Liver (tissue), 8 donors: ENCODE measurements at regions not wholly inside any gene's neighbourhood (a gene's known extent, or its start where the extent isn't known, plus 50 kb on each side); places are given as distances from the start of the nearest gene placed in this dataset.

Experiments
- DNase-seq: peaks from one replicate; pipeline ENCODE4 v3.0.0-alpha.2; 2017; ENCODE audit warnings: low spot score
- H3K27ac ChIP-seq, 2 donors: one replicate each; pipeline ENCODE4 v1.7.0; 2013; ENCODE audit warnings: inconsistent platforms in 2 of 2, low read length in 2 of 2, control low read depth in 1 of 2, low read depth in 1 of 2, mild to moderate bottlenecking in 1 of 2
- H3K27me3 ChIP-seq, 4 donors: one replicate each; pipeline versions ENCODE4 v1.6.1 to v1.7.0; 2013; ENCODE audit warnings: low read length in 3 of 4, inconsistent platforms in 1 of 4, mild to moderate bottlenecking in 1 of 4, moderate library complexity in 1 of 4; ENCODE audit not compliant: control insufficient read depth in 4 of 4, insufficient read depth in 4 of 4
- H3K36me3 ChIP-seq, 4 donors: one replicate each; pipeline versions ENCODE4 v1.6.1 to v1.7.0; 2013; ENCODE audit warnings: low read length in 3 of 4, mild to moderate bottlenecking in 3 of 4, low read depth in 1 of 4, moderate library complexity in 1 of 4; ENCODE audit not compliant: control insufficient read depth in 4 of 4, insufficient read depth in 3 of 4
- H3K4me1 ChIP-seq, 4 donors: one replicate each; pipeline versions ENCODE4 v1.6.1 to v1.7.0; 2013; ENCODE audit warnings: low read length in 3 of 4, mild to moderate bottlenecking in 3 of 4, moderate library complexity in 1 of 4; ENCODE audit not compliant: control insufficient read depth in 4 of 4, insufficient read depth in 4 of 4
- H3K4me3 ChIP-seq, 3 donors: one replicate each; pipeline versions ENCODE4 v1.6.1 to v1.7.0; 2013; ENCODE audit warnings: low read length in 3 of 3, control low read depth in 1 of 3, low read depth in 1 of 3, mild to moderate bottlenecking in 1 of 3
- H3K9ac ChIP-seq, 2 donors: one replicate each; pipeline ENCODE4 v1.7.0; 2013; ENCODE audit warnings: low read length in 2 of 2, mild to moderate bottlenecking in 2 of 2, moderate library complexity in 2 of 2, control low read depth in 1 of 2, low read depth in 1 of 2
- H3K9me3 ChIP-seq, 4 donors: one replicate each; pipeline versions ENCODE4 v1.6.1 to v1.7.0; 2013; ENCODE audit warnings: low read length in 3 of 4; ENCODE audit not compliant: control insufficient read depth in 4 of 4
- ATF3 ChIP-seq: IDR thresholded peaks from 2 replicates; pipeline ENCODE4 v1.6.1; 2016; ENCODE audit warnings: antibody characterized with exemption
- CTCF ChIP-seq: fragments of 150-350 bp; IDR thresholded peaks from 2 replicates; pipeline ENCODE4 v1.5.1; 2017; ENCODE audit warnings: improper control_type of control experiment, low read depth, low read length; ENCODE audit not compliant: missing input control
- EGR1 ChIP-seq, 2 donors: IDR thresholded peaks; 2 replicates each; pipeline ENCODE4 v1.6.1; 2016 to 2018; ENCODE audit warnings: antibody characterized with exemption in 2 of 2, low read depth in 2 of 2
- HNF4A ChIP-seq, 2 donors: conservative IDR thresholded peaks; 2 replicates each; pipeline ENCODE4 v1.6.1; 2016; ENCODE audit warnings: antibody characterized with exemption in 2 of 2, mild to moderate bottlenecking in 2 of 2
- HNF4G ChIP-seq: IDR thresholded peaks from 2 replicates; pipeline ENCODE4 v1.6.1; 2016; ENCODE audit warnings: antibody characterized with exemption
- JUND ChIP-seq, 2 donors: IDR thresholded peaks; 2 replicates each; pipeline ENCODE4 v1.6.1; 2016; ENCODE audit warnings: antibody characterized with exemption in 2 of 2
- MAX ChIP-seq: IDR thresholded peaks from 2 replicates; pipeline ENCODE4 v1.6.1; 2016; ENCODE audit warnings: antibody characterized with exemption
- REST ChIP-seq: IDR thresholded peaks from 2 replicates; pipeline ENCODE4 v1.6.1; 2016; ENCODE audit warnings: antibody characterized with exemption, mild to moderate bottlenecking
- RXRA ChIP-seq, 2 donors: IDR thresholded peaks; 2 replicates each; pipeline ENCODE4 v1.6.1; 2017 to 2018; ENCODE audit warnings: antibody characterized with exemption in 2 of 2, mild to moderate bottlenecking in 1 of 2
- TAF1 ChIP-seq: conservative IDR thresholded peaks from 2 replicates; pipeline ENCODE4 v1.6.1; 2016; ENCODE audit warnings: antibody characterized with exemption, mild to moderate bottlenecking
- WGBS: extraction: QIAGEN DNeasy Blood & Tissue Kit; methylation state at CpG from one replicate; pipeline ENCODE4 v1.1.7; 2013; 5-methylcytosine and 5-hydroxymethylcytosine counted together
- donor health status: healthy.
- donor health status: healthy.
- donor health status: healthy.
- donor health status: healthy.
- donor health status: healthy.

GRCh38 chr11:29214833-29215232 lies 802.0 kb downstream of the KCNA4 start:
- no peak for TF ChIP-seq CTCF
- no peak for TF ChIP-seq ATF3
- TF ChIP-seq JUND (IDR thresholded peaks at IDR 0.05), result no peak
- TF ChIP-seq EGR1 (IDR thresholded peaks at IDR 0.05; ENCODE audit: low read depth in 2 of 2), result no peak
- no peak overlapping the region for H3K9ac ChIP-seq
- H3K9me3 ChIP-seq, result peaks cover 0 to 2% (median under 1%) of the 10 kb centered on the region in 4 donors
- WGBS, result 70% methylated on average over 4 of the region's 4 CpGs
- H3K27ac ChIP-seq, result no peak overlapping the region
- no peak for DNase-seq
- no peaks in the 10 kb centered on the region for H3K36me3 ChIP-seq
- H3K4me1 ChIP-seq, result no peaks in the 10 kb centered on the region
- no peak overlapping the region for H3K4me3 ChIP-seq
- H3K27me3 ChIP-seq, result no peaks in the 10 kb centered on the region

- H3K4me3 ChIP-seq, result no peak overlapping the region
- no peaks in the 10 kb centered on the region for H3K4me1 ChIP-seq
- TF ChIP-seq RXRA (IDR thresholded peaks at IDR 0.05), result no peak
- TF ChIP-seq CTCF, result no peak
- no peak for TF ChIP-seq ATF3
- no peak for TF ChIP-seq MAX
- TF ChIP-seq HNF4G, result no peak
- TF ChIP-seq TAF1, result no peak
- no peak for TF ChIP-seq HNF4A (conservative IDR thresholded peaks at IDR 0.05)
- TF ChIP-seq EGR1 (IDR thresholded peaks at IDR 0.05; ENCODE audit: low read depth in 2 of 2), result no peak
- TF ChIP-seq REST, result no peak
- H3K36me3 ChIP-seq, result no peaks in the 10 kb centered on the region
- no peak for DNase-seq
- whole genome bisulfite sequencing, result 80% methylated on average over 3 of the region's 3 CpGs
- no peak overlapping the region for H3K9ac ChIP-seq
- H3K9me3 ChIP-seq, result no peaks in the 10 kb centered on the region
- no peaks in the 10 kb centered on the region for H3K27me3 ChIP-seq
- H3K27ac ChIP-seq, result no peak overlapping the region
Observed at GRCh38 chr11:29211202-29211601, 805.6 kb downstream of the KCNA4 start.
